SJSA1 (cell line): ENCODE measurements at regions not wholly inside any gene's neighbourhood (a gene's known extent, or its start where the extent isn't known, plus 50 kb on each side); places are given as distances from the start of the nearest gene placed in this dataset.
"Not testable (repeated sequence)": the region's sequence is repeated elsewhere in the genome, so short reads cannot be mapped to it uniquely, and the experiment has no call there.

Source experiments
- DNase-seq, 2 experiments: peaks; one replicate each; pipeline ENCODE4 v3.0.0-alpha.2; 2015 to 2020; ENCODE audit warnings: low spot score in 2 of 2, low read depth in 1 of 2
- H3K27ac ChIP-seq: fragments of 250-450 bp; sonication (Bioruptor Pico); 2 replicates; pipeline ENCODE4 v1.5.1; 2020; ENCODE audit warnings: mild to moderate bottlenecking, moderate library complexity
- H3K27me3 ChIP-seq: fragments of 250-450 bp; sonication (Bioruptor Pico); replicated peaks from 2 replicates; pipeline ENCODE4 v1.5.1; 2020; ENCODE audit warnings: mild to moderate bottlenecking, moderate library complexity
- H3K36me3 ChIP-seq: fragments of 250-450 bp; sonication (Bioruptor Pico); 2 replicates; pipeline ENCODE4 v1.5.1; 2020; ENCODE audit warnings: mild to moderate bottlenecking
- H3K4me1 ChIP-seq: fragments of 250-450 bp; sonication (Bioruptor Pico); replicated peaks from 2 replicates; pipeline ENCODE4 v1.6.1; 2021; ENCODE audit warnings: mild to moderate bottlenecking
- H3K4me3 ChIP-seq: fragments of 250-450 bp; sonication (Bioruptor Pico); 2 replicates; pipeline ENCODE4 v1.5.1; 2020; ENCODE audit warnings: mild to moderate bottlenecking
- H3K9me3 ChIP-seq: fragments of 250-450 bp; sonication (Bioruptor Pico); replicated peaks from 2 replicates; pipeline ENCODE4 v1.5.1; 2020; ENCODE audit warnings: mild to moderate bottlenecking

- Histone ChIP-seq H3K4me1 (peaks cover 4% of the 10 kb centered on the region), H3K36me3 (no peaks in the 10 kb centered on the region), H3K27ac (no peak overlapping the region), H3K4me3 (no peak overlapping the region), H3K9me3 (no peaks in the 10 kb centered on the region), H3K27me3 (no peaks in the 10 kb centered on the region)
- no peak for DNase-seq
Observed at GRCh38 chr2:241956521-241957110, 87.1 kb downstream of the RTP5 start.

- no peak overlapping the region for H3K27ac ChIP-seq
Observed at GRCh38 chr2:241957276-241957675, 87.7 kb downstream of the RTP5 start.

GRCh38 chr2:241958818-241959545 lies 89.5 kb downstream of the RTP5 start:
- H3K27me3 ChIP-seq = no peaks in the 10 kb centered on the region
- H3K4me3 ChIP-seq = no peak overlapping the region
- no peaks in the 10 kb centered on the region for H3K36me3 ChIP-seq
- no peak for DNase-seq
- H3K27ac ChIP-seq = no peak overlapping the region
- no peaks in the 10 kb centered on the region for H3K9me3 ChIP-seq
- H3K4me1 ChIP-seq = no peaks in the 10 kb centered on the region

More at GRCh38 chr2:241957276-241957675, 87.7 kb downstream of the RTP5 start:
- H3K4me3 ChIP-seq = no peak overlapping the region
- no peak for DNase-seq
- H3K9me3 ChIP-seq = no peaks in the 10 kb centered on the region
- H3K4me1 ChIP-seq = no peaks in the 10 kb centered on the region; the same call in 1 of the 2 replicates
- H3K27me3 ChIP-seq = no peaks in the 10 kb centered on the region
- no peaks in the 10 kb centered on the region for H3K36me3 ChIP-seq

GRCh38 chr2:241959751-241960269 lies 90.3 kb downstream of the RTP5 start:
- H3K4me1 ChIP-seq = no peaks in the 10 kb centered on the region
- H3K9me3 ChIP-seq = no peaks in the 10 kb centered on the region
- H3K4me3 ChIP-seq = no peak overlapping the region
- no peaks in the 10 kb centered on the region for H3K36me3 ChIP-seq
- H3K27me3 ChIP-seq = no peaks in the 10 kb centered on the region
- H3K27ac ChIP-seq = no peak overlapping the region
- no peak for DNase-seq

DNA sequence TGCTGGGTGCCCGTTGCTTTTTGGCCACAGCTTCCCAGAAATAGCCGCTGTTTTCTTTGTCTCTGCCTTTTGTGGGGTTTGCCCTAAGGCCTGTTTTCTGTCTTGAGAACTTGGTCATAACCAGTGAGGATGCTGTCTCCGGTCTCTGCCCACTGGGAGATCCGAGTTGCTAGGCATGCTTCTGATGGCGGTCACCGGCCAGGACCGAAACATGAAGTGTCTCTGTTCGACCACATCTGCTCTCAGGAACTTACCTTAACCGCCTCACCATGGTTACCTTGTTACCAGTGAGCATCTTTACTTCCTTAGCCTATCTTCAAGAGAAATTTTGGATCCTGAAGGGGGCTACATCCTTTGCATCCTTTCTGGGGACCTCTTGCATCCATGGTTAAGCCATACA lies 91.9 kb downstream of the RTP5 start:
- Histone ChIP-seq H3K4me1 (peaks cover 11% of the 10 kb centered on the region), H3K27ac (no peak overlapping the region), H3K36me3 (no peaks in the 10 kb centered on the region), H3K4me3 (no peak overlapping the region), H3K9me3 (no peaks in the 10 kb centered on the region), H3K27me3 (no peaks in the 10 kb centered on the region)
- DNase-seq = no peak

GRCh38 chr2:241964133-241964532 lies 94.6 kb downstream of the RTP5 start:
- H3K27me3 ChIP-seq = no peaks in the 10 kb centered on the region
- H3K4me3 ChIP-seq = no peak overlapping the region
- H3K27ac ChIP-seq = no peak overlapping the region
- DNase-seq = no peak
- peaks cover 22% of the 10 kb centered on the region for H3K4me1 ChIP-seq
- H3K36me3 ChIP-seq = no peaks in the 10 kb centered on the region
- no peaks in the 10 kb centered on the region for H3K9me3 ChIP-seq

GRCh38 chr2:241965931-241966412 lies 96.4 kb downstream of the RTP5 start:
- Histone ChIP-seq H3K4me3 (peak overlapping the region; percentile 20), H3K27me3 (no peaks in the 10 kb centered on the region), H3K36me3 (no peaks in the 10 kb centered on the region), H3K9me3 (no peaks in the 10 kb centered on the region), H3K27ac (peak overlapping the region; percentile 82), H3K4me1 (peaks cover 22% of the 10 kb centered on the region)
- DNase-seq = peak; percentile 95

DNA sequence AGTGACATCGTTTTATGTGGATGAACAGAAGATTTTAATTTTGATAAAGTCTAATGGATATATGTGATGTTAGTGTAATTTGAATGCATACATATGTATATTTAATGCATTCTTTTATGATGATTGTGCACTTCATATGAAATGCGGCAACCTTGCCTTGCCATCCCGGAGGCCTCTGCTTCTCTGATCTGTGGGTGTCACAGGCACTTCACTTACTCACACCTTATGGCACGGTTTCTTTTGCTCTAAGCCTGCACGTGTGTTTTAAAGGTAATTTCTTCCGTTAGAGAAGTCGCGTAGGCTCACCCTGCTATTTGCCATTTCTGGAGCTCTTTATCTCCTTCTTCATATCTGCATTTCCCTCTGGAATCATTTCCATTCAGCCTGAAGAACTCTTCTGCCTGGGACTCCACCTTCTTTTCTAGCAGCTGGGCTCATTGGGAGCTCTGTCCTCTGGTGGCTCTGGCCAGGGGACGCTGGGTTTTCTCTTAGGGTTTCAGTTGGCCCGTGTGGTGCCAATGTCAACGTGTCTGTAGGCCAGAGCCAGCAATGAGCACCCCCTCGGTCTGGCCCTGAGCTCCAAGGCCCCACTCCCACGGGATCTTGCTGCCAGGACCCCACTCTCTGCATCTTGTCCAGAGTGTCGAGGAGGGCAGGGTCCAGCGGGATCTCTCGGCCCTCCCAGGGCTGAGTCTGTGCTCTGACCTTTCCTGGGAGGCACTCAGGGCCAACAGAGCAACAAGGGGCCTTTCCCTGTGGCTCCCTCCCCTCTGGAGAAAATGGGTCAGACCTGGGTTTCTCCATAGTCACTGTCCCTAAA lies 97.3 kb downstream of the RTP5 start:
- no peaks in the 10 kb centered on the region for H3K36me3 ChIP-seq
- H3K4me1 ChIP-seq = peaks cover 22% of the 10 kb centered on the region
- H3K9me3 ChIP-seq = no peaks in the 10 kb centered on the region; the same call in 1 of the 2 replicates
- peak overlapping the region; percentile 20 for H3K4me3 ChIP-seq
- no peaks in the 10 kb centered on the region for H3K27me3 ChIP-seq
- H3K27ac ChIP-seq = peak overlapping the region; percentile 82
- no peak for DNase-seq

- Histone ChIP-seq H3K4me3 (no peak overlapping the region), H3K9me3 (no peaks in the 10 kb centered on the region; the same call in 1 of the 2 replicates), H3K36me3 (no peaks in the 10 kb centered on the region), H3K27ac (peak overlapping the region; percentile 82), H3K27me3 (no peaks in the 10 kb centered on the region), H3K4me1 (peaks cover 22% of the 10 kb centered on the region)
- no peak for DNase-seq
Observed at GRCh38 chr2:241967467-241968144, 98.1 kb downstream of the RTP5 start.

GRCh38 chr2:241968417-241968816 lies 98.9 kb downstream of the RTP5 start:
- DNase-seq = no peak

GRCh38 chr2:241969182-241969581 lies 99.7 kb downstream of the RTP5 start:
- not testable (repeated sequence) for H3K36me3 ChIP-seq, H3K27me3 ChIP-seq, H3K9me3 ChIP-seq, H3K4me3 ChIP-seq, DNase-seq, H3K27ac ChIP-seq
- H3K4me1 ChIP-seq = peaks cover 22% of the 10 kb centered on the region

More at GRCh38 chr2:241968417-241968816, 98.9 kb downstream of the RTP5 start:
- peaks cover 22% of the 10 kb centered on the region for H3K4me1 ChIP-seq
- no peak overlapping the region for H3K4me3 ChIP-seq
- H3K9me3 ChIP-seq = no peaks in the 10 kb centered on the region; the same call in 1 of the 2 replicates
- H3K27me3 ChIP-seq = no peaks in the 10 kb centered on the region
- no peak overlapping the region for H3K27ac ChIP-seq
- no peaks in the 10 kb centered on the region for H3K36me3 ChIP-seq

DNA sequence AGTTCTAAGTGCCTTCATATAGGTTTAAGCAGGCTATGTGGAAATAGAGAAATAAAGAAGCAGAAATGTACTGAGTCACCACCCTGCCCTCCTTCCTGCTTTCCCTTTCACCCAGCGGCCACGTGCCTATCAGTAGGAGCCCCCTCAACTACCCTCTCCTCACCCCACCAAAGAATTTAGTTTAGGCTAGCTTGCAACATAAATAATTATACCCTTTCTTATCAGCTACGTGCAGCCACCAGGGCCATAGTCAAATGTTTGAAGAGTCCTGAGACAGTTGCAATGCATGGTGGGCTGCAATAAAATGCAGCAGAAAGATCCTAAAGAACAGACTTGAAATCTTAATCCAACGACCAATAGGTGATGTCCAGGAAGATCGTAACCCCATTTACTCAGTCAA lies 101.2 kb downstream of the RTP5 start:
- Histone ChIP-seq H3K4me1 (peaks cover 16% of the 10 kb centered on the region), H3K27me3 (no peaks in the 10 kb centered on the region), H3K36me3 (no peaks in the 10 kb centered on the region), H3K4me3 (no peak overlapping the region), H3K27ac (no peak overlapping the region), H3K9me3 (no peaks in the 10 kb centered on the region; the same call in 1 of the 2 replicates)
- DNase-seq = no peak

DNA sequence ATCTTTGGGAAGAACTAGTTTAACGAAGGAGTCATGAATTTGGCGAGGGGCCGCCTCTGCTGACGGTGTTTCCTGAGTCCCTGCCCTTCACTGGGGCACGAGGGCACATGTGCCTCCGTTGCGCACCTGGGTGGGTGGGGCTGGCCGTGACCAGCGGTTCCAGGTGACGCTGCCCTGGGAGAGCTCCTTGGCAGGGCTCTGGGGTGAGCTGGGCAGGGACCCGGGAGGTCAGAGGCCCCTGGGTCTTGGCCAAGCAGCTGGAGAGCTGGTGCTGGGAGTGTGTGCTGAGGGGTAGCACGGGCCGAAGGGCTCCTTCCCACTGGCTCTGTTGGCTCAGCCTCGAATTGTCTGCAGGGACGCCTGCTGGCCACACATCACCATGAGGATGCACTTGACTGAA lies 104.6 kb downstream of the RTP5 start:
- no peaks in the 10 kb centered on the region for H3K4me1 ChIP-seq
- H3K27me3 ChIP-seq = no peaks in the 10 kb centered on the region
- no peak overlapping the region for H3K27ac ChIP-seq
- H3K9me3 ChIP-seq = no peaks in the 10 kb centered on the region; the same call in 1 of the 2 replicates
- DNase-seq = no peak
- no peaks in the 10 kb centered on the region for H3K36me3 ChIP-seq
- no peak overlapping the region for H3K4me3 ChIP-seq
